ENCODE measurements at regions not wholly inside any gene's neighbourhood (a gene's known extent, or its start where the extent isn't known, plus 50 kb on each side); places are given as distances from the start of the nearest gene placed in this dataset.
"Not testable (repeated sequence)": the region's sequence is repeated elsewhere in the genome, so short reads cannot be mapped to it uniquely, and the experiment has no call there.

DNA sequence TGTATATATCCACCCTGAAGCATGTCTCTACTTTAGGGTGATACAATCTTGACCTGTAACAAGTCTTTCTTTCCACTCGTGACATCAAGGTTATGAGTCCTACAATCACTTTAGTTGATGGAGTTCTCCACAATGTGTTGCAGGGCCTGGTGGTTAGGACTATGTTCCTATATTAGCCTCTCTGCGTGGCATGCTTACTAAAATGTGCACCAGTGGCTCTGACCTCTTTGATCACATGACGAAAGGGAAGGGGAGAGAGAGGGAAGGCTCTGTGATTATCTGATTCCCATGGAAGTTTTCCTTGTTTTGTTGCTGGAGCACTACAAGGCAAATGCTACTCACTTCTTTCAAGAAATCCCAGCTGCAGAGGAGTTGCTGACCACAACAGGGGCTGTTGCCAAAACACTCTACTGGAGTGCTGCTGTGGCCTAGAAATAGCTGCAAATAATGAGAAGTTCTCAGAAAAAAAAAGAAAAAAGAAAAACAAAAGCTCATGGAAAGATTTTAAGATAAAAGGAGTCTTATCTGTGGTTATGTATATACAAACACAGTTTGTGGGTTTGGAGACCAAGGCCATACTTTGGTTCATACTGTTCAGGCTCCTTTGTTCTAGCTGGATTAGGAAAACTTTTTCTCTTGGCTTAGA is 272.8 kb upstream of the MMADHC start:
- no peak for DNase-seq (ENCODE audit: low spot score)

GRCh38 chr2:149858901-149859634 is 271.5 kb upstream of the MMADHC start:
- no peak for DNase-seq (ENCODE audit: low spot score)

GRCh38 chr2:149858216-149858615 is 270.6 kb upstream of the MMADHC start:
- DNase-seq (ENCODE audit: low spot score) = no peak

GRCh38 chr2:149857344-149857743 is 269.8 kb upstream of the MMADHC start:
- DNase-seq (ENCODE audit: low spot score) = no peak

DNA sequence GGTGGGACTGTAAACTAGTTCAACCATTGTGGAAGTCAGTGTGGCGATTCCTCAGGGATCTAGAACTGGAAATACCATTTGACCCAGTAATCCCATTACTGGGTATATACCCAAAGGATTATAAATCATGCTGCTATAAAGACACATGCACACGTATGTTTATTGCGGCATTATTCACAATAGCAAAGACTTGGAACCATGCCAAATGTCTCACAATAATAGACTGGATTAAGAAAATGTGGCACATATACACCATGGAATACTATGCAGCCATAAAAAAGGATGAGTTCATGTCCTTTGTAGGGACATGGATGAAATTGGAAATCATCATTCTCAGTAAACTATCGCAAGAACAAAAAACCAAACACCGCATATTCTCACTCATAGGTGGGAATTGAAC is 268.3 kb upstream of the MMADHC start:
- DNase-seq (ENCODE audit: low spot score) = not testable (repeated sequence)

DNA sequence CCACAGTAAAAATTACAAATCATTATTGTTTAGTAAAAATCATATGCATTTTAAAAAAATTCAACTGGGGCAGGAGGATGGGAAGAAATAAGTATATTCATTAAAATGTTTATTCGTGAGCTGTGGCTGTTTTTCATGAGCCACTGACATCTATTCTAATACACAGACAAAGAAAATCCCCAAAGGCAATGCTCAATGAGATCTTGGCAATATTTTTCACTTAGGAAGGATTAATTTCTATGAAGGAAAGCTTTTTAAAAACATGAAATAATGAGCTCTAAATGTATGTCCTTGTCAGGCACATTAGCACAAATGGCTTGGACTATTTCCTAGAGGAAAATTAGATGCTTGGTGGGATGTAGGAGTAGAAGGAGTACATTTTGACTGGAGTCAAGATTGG is 262.0 kb upstream of the MMADHC start:
- no peak for DNase-seq (ENCODE audit: low spot score)

- no peak for DNase-seq (ENCODE audit: low spot score)
Observed at GRCh38 chr2:149849136-149849535, 261.6 kb upstream of the MMADHC start.

GRCh38 chr2:149841396-149841795 is 253.8 kb upstream of the MMADHC start:
- DNase-seq (ENCODE audit: low spot score) = no peak

DNA sequence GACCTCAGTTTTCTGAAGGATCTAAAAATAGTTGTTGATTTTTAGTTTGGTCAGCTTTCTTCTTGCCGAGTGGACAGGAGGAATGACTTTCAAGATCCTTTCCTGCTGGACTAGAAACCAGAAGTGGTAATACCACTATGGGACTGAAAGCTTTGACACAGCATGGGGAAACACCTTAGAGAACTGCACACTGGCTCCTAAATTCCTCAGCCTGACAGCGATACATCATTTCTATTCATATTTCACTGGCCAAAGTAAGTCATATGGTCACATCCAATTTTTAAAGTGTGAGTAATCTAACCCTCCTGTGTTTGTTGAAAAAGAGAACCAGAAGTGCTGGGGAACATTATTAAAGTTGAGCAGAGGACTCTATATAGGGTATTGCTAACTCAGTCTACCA is 244.7 kb upstream of the MMADHC start:
- DNase-seq (ENCODE audit: low spot score) = no peak

- DNase-seq (ENCODE audit: low spot score) = no peak
Observed at GRCh38 chr2:149828520-149829210, 241.1 kb upstream of the MMADHC start.

DNA sequence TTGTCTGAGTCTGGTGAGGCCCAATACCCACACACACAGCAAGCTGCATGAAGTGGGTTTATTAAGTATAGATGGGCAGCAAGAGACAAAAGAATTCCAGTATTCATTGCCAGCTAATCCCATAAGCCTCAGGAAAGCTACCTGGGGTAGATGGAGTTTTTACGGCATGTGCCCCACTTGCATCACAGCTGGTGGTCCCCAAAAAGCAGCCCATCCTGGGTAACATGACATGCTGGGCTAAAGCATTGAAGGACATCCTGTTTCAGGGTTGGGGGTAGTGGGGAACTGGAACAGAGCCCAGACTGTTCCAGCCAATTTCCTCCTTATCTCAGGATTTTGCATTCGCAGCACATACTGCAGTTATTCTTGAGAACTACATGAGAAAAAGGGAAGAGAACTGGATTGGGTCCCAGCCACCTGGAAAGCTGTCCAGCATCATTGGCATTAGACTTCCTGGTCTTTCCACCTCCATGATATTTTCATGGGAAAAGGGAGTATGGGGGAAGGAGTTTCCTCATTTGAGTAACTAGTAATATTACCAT is 240.1 kb upstream of the MMADHC start:
- no peak for DNase-seq (ENCODE audit: low spot score)

GRCh38 chr2:149826471-149827125 is 239.0 kb upstream of the MMADHC start:
- no peak for DNase-seq (ENCODE audit: low spot score)

DNA sequence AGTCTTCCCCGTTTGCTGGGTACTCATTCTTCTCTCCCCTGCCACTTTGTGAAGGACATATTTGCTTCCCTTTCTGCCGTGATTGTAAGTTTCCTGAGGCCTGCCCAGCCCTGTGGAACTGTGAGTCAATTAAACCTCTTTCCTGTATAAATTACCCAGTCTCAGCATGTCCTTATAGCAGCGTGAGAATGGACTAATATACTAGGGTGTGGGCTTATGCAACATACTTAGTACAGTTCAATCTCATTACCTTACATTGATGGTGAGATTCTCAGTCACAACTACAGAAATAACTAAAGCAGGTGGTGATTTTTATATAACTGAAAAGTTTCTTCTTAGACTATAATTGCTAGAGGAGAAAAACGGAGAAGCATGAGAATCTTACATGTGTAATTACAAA is 237.9 kb upstream of the MMADHC start:
- no peak for DNase-seq (ENCODE audit: low spot score)

- no peak for DNase-seq (ENCODE audit: low spot score)
Observed at GRCh38 chr2:149824136-149824535, 236.6 kb upstream of the MMADHC start.

- no peak for DNase-seq (ENCODE audit: low spot score)
Observed at GRCh38 chr2:149819356-149819957, 231.9 kb upstream of the MMADHC start.

DNA sequence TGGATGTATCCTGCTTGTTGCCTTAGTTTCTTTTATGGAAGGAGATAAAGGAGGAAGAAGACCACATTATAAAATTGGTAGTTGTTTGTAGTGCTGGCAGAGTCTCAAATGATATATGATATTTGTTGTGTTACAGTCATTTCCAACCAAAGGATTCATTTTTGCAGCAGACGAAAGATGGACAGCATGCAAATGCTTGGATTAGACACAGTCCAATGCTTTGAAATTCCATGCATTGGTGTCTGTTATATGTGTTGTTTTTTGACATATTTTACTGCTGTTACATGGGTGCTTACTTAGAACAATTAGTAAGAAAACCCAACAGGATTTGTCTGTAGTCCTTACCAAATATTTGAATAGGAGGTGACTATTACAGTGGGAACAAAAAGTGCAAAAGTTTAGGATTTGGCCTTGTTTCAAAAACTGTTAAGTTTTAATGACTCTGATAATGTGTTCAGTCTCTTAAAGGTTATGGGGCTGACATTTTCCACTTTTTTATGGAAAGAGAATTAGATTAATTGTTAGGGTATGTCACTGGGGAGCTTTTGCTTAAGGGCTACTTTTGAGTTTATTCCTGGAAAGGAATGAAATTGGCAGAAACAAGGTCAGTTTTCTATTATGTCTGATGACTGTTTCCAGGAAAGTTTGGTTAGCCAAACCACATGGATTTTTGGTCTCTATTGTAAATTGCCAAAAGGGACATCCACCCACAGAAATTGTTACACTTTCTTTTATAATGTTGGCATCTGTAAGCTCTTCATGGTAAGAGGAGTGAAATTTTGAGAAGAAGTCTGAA is 229.4 kb upstream of the MMADHC start:
- no peak for DNase-seq (ENCODE audit: low spot score)

- DNase-seq (ENCODE audit: low spot score) = no peak
Observed at GRCh38 chr2:149815941-149816340, 228.4 kb upstream of the MMADHC start.

GRCh38 chr2:149814901-149815300 is 227.3 kb upstream of the MMADHC start:
- no peak for DNase-seq (ENCODE audit: low spot score)

DNA sequence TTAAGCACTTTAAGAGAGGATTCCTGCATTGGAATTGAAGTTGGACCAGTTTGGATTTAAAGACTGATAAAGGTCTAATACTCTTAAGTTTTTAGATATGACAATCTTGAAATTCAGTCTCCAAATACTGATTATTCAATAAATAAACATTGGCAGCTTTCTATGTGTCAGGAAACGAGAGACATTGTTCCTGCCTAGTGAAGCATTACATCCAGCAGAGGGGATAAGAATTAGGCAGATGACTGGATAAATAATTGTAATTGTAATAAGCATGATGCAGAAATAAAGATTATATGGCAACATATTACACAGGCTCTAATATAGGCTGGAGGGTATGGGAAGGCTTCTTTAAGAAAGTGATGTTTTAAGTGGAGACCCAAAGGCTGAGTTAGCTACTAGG is 226.5 kb upstream of the MMADHC start:
- DNase-seq (ENCODE audit: low spot score) = no peak

- DNase-seq (ENCODE audit: low spot score) = no peak
Observed at GRCh38 chr2:149808556-149808955, 221.0 kb upstream of the MMADHC start.

- DNase-seq (ENCODE audit: low spot score) = no peak
Observed at GRCh38 chr2:149806651-149807050, 219.1 kb upstream of the MMADHC start.
